Cardiac fibroblast (primary cell): ENCODE measurements at regions not wholly inside any gene's neighbourhood (a gene's known extent, or its start where the extent isn't known, plus 50 kb on each side); places are given as distances from the start of the nearest gene placed in this dataset.

Experiments
- DNase-seq, 2 donors: peaks; one replicate each; pipeline versions ENCODE4 v3.0.0 to v3.0.0-alpha.2; 2010; ENCODE audit warnings: low read depth in 2 of 2
- H3K4me3 ChIP-seq, 2 donors: replicated peaks in 1 of 2; 1 replicate in 1 of 2; 2 replicates in 1 of 2; pipeline ENCODE4 v1.5.1; 2011; ENCODE audit warnings: low read depth in 2 of 2, low read length in 2 of 2, mild to moderate bottlenecking in 2 of 2, moderate library complexity in 1 of 2
- CTCF ChIP-seq: IDR thresholded peaks from one replicate; pipeline ENCODE4 v1.5.1; 2011; ENCODE audit warnings: low read depth, mild to moderate bottlenecking, low read length, inconsistent platforms

GRCh38 chrX:113747274-113747973, 836.5 kb upstream of the HTR2C start:
- H3K4me3 ChIP-seq, result no peak overlapping the region
- TF ChIP-seq CTCF, result no peak
- DNase-seq, result no peak

- no peak overlapping the region for H3K4me3 ChIP-seq
- TF ChIP-seq CTCF, result no peak
- DNase-seq, result no peak
Measured at GRCh38 chrX:113743069-113743468, 840.8 kb upstream of the HTR2C start.

- no peak overlapping the region for H3K4me3 ChIP-seq
- peak; percentile 41 to 68 for DNase-seq
- TF ChIP-seq CTCF, result no peak
Measured at GRCh38 chrX:113741744-113742143, 842.1 kb upstream of the HTR2C start.

DNA sequence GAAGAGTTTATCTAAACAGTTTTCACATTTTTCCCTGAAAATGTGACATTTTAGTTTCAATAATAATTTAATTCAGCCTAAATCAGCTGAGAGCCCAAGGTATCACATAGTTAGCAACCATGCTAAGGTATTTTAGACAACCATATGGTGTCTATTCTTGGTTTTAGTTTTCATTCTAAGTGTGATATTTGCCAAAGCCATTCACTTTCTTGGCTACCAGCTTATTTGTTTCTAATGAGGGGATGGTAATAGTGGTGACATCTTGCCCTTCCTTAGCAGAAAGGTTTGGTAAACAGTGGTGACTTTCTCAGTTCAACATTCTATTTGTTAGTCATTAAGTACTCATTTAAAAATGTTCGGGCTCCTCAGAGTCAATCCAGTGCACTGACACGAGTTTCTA, 854.9 kb upstream of the HTR2C start:
- no peak for DNase-seq
- no peak overlapping the region for H3K4me3 ChIP-seq
- TF ChIP-seq CTCF, result no peak

GRCh38 chrX:113726898-113727297, 857.0 kb upstream of the HTR2C start:
- DNase-seq, result no peak
- H3K4me3 ChIP-seq, result no peak overlapping the region
- TF ChIP-seq CTCF, result no peak

GRCh38 chrX:113726466-113726865, 857.4 kb upstream of the HTR2C start:
- H3K4me3 ChIP-seq, result no peak overlapping the region
- no peak for DNase-seq
- no peak for TF ChIP-seq CTCF

GRCh38 chrX:113726009-113726408, 857.9 kb upstream of the HTR2C start:
- TF ChIP-seq CTCF, result no peak
- H3K4me3 ChIP-seq, result no peak overlapping the region
- no peak for DNase-seq
